Hepatocyte (in vitro differentiated cells): ENCODE measurements at regions not wholly inside any gene's neighbourhood (a gene's known extent, or its start where the extent isn't known, plus 50 kb on each side); places are given as distances from the start of the nearest gene placed in this dataset.

ENCODE experiments used
- CTCF ChIP-seq: fragments of 200-600 bp; sonication (generic); IDR thresholded peaks from 2 replicates; pipeline ENCODE4 v1.5.1; 2016; ENCODE audit warnings: antibody characterized with exemption, mild to moderate bottlenecking; ENCODE audit not compliant: poor library complexity
- EZH2 ChIP-seq: fragments of 200-600 bp; sonication (generic); IDR thresholded peaks from 2 replicates; pipeline ENCODE4 v1.6.1; 2016; ENCODE audit warnings: antibody characterized with exemption, mild to moderate bottlenecking, borderline replicate concordance
- EZH2phosphoT487 ChIP-seq: fragments of 200-600 bp; sonication (generic); IDR thresholded peaks from one replicate; pipeline ENCODE4 v1.6.1; 2018; ENCODE audit warnings: antibody characterized with exemption, mild to moderate bottlenecking, low read depth, moderate library complexity; ENCODE audit not compliant: unreplicated experiment, severe bottlenecking

- TF ChIP-seq CTCF = no peak
- TF ChIP-seq EZH2phosphoT487 = no peak
- TF ChIP-seq EZH2 = no peak
Observed at GRCh38 chr14:40944521-40944920, 662.2 kb upstream of the LRFN5 start.
